Esophagus muscularis mucosa (tissue), 4 donors: ENCODE measurements at regions not wholly inside any gene's neighbourhood (a gene's known extent, or its start where the extent isn't known, plus 50 kb on each side); places are given as distances from the start of the nearest gene placed in this dataset.

Experiments
- EP300 ChIP-seq: sonication (generic); formaldehyde crosslinking; IDR thresholded peaks from one replicate; pipeline ENCODE4 v1.6.1; 2017; ENCODE audit warnings: antibody characterized with exemption
- POLR2A ChIP-seq: fragments of 450-650 bp; IDR thresholded peaks from one replicate; pipeline ENCODE4 v1.6.1; 2017; ENCODE audit warnings: antibody characterized with exemption, moderate library complexity, mild to moderate bottlenecking, low read depth
- POLR2AphosphoS5 ChIP-seq, 2 donors: sonication (generic); formaldehyde crosslinking; IDR thresholded peaks; one replicate each; pipeline ENCODE4 v1.6.1; 2017; ENCODE audit warnings: antibody characterized with exemption in 2 of 2
- TF ChIP-seq, protein P1 (sequence below), 3 experiments: fragments of 200-600 bp in 2 of 3; fragments of 450-650 bp in 1 of 3; sonication (generic) in 2 of 3; IDR thresholded peaks; one replicate each; pipeline ENCODE4 v1.5.1; 2017 to 2019; ENCODE audit warnings: antibody characterized with exemption in 3 of 3, mild to moderate bottlenecking in 2 of 3, moderate library complexity in 1 of 3

DNA sequence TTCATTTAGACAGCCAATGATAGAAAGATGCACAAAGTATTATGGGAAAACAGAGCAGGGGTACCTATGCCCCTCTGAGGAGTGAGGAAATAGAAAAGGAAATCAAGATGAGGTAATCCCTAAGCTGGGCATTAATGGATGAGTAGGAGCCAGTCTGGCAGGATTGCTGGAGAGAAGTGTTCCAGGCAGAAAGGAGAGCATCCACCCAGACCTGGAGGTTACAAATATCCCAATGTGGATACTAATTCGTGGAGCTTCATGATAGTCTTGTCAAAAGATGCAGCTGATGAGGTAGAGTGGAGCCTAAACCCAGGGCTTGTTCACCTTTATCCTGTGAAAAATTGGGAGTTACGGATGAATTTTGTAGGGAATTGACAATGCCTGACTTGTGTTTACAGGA is 328.0 kb downstream of the ZNF608 start:
- TF ChIP-seq, protein P1, sequence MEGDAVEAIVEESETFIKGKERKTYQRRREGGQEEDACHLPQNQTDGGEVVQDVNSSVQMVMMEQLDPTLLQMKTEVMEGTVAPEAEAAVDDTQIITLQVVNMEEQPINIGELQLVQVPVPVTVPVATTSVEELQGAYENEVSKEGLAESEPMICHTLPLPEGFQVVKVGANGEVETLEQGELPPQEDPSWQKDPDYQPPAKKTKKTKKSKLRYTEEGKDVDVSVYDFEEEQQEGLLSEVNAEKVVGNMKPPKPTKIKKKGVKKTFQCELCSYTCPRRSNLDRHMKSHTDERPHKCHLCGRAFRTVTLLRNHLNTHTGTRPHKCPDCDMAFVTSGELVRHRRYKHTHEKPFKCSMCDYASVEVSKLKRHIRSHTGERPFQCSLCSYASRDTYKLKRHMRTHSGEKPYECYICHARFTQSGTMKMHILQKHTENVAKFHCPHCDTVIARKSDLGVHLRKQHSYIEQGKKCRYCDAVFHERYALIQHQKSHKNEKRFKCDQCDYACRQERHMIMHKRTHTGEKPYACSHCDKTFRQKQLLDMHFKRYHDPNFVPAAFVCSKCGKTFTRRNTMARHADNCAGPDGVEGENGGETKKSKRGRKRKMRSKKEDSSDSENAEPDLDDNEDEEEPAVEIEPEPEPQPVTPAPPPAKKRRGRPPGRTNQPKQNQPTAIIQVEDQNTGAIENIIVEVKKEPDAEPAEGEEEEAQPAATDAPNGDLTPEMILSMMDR (IDR thresholded peaks at IDR 0.05): no peak
- no peak for TF ChIP-seq POLR2A
- no peak for TF ChIP-seq EP300
- TF ChIP-seq POLR2AphosphoS5 (IDR thresholded peaks at IDR 0.05): no peak
